ENCODE measurements at regions not wholly inside any gene's neighbourhood (a gene's known extent, or its start where the extent isn't known, plus 50 kb on each side); places are given as distances from the start of the nearest gene placed in this dataset.

GRCh38 chr22:27533105-27533745 lies 268.3 kb downstream of the MN1 start:
- no peak for DNase-seq (ENCODE audit: low read depth)

- DNase-seq (ENCODE audit: low read depth): no peak
Measured at GRCh38 chr22:27534720-27535125, 266.8 kb downstream of the MN1 start.

GRCh38 chr22:27535452-27535851 lies 266.1 kb downstream of the MN1 start:
- no peak for DNase-seq (ENCODE audit: low read depth)

GRCh38 chr22:27537501-27537900 lies 264.1 kb downstream of the MN1 start:
- no peak for DNase-seq (ENCODE audit: low read depth)

GRCh38 chr22:27538666-27539065 lies 262.9 kb downstream of the MN1 start:
- DNase-seq (ENCODE audit: low read depth): no peak

- no peak for DNase-seq (ENCODE audit: low read depth)
Measured at GRCh38 chr22:27540247-27540646, 261.3 kb downstream of the MN1 start.

- DNase-seq (ENCODE audit: low read depth): no peak
Measured at GRCh38 chr22:27540656-27541396, 260.7 kb downstream of the MN1 start.

- DNase-seq (ENCODE audit: low read depth): no peak
Measured at GRCh38 chr22:27541836-27542235, 259.7 kb downstream of the MN1 start.

GRCh38 chr22:27542602-27543001 lies 259.0 kb downstream of the MN1 start:
- no peak for DNase-seq (ENCODE audit: low read depth)

GRCh38 chr22:27543460-27543859 lies 258.1 kb downstream of the MN1 start:
- no peak for DNase-seq (ENCODE audit: low read depth)

GRCh38 chr22:27545085-27545484 lies 256.5 kb downstream of the MN1 start:
- DNase-seq (ENCODE audit: low read depth): no peak

- DNase-seq (ENCODE audit: low read depth): no peak
Measured at GRCh38 chr22:27546157-27546935, 255.2 kb downstream of the MN1 start.

- no peak for DNase-seq (ENCODE audit: low read depth)
Measured at GRCh38 chr22:27551402-27551801, 250.2 kb downstream of the MN1 start.

- no peak for DNase-seq (ENCODE audit: low read depth)
Measured at GRCh38 chr22:27552176-27552575, 249.4 kb downstream of the MN1 start.

- no peak for DNase-seq (ENCODE audit: low read depth)
Measured at GRCh38 chr22:27552863-27553262, 248.7 kb downstream of the MN1 start.

GRCh38 chr22:27554106-27554811 lies 247.3 kb downstream of the MN1 start:
- no peak for DNase-seq (ENCODE audit: low read depth)

GRCh38 chr22:27554841-27555456 lies 246.6 kb downstream of the MN1 start:
- no peak for DNase-seq (ENCODE audit: low read depth)

- DNase-seq (ENCODE audit: low read depth): no peak
Measured at GRCh38 chr22:27556371-27556770, 245.2 kb downstream of the MN1 start.

- DNase-seq (ENCODE audit: low read depth): no peak
Measured at GRCh38 chr22:27557286-27558008, 244.1 kb downstream of the MN1 start.

GRCh38 chr22:27558658-27559371 lies 242.7 kb downstream of the MN1 start:
- no peak for DNase-seq (ENCODE audit: low read depth)

All from forelimb muscle (tissue), 1 donor.